ENCODE measurements at regions not wholly inside any gene's neighbourhood (a gene's known extent, or its start where the extent isn't known, plus 50 kb on each side); places are given as distances from the start of the nearest gene placed in this dataset.

- TF ChIP-seq, protein P1, sequence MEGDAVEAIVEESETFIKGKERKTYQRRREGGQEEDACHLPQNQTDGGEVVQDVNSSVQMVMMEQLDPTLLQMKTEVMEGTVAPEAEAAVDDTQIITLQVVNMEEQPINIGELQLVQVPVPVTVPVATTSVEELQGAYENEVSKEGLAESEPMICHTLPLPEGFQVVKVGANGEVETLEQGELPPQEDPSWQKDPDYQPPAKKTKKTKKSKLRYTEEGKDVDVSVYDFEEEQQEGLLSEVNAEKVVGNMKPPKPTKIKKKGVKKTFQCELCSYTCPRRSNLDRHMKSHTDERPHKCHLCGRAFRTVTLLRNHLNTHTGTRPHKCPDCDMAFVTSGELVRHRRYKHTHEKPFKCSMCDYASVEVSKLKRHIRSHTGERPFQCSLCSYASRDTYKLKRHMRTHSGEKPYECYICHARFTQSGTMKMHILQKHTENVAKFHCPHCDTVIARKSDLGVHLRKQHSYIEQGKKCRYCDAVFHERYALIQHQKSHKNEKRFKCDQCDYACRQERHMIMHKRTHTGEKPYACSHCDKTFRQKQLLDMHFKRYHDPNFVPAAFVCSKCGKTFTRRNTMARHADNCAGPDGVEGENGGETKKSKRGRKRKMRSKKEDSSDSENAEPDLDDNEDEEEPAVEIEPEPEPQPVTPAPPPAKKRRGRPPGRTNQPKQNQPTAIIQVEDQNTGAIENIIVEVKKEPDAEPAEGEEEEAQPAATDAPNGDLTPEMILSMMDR (IDR thresholded peaks at IDR 0.05) = no peak
- TF ChIP-seq POLR2A (IDR thresholded peaks at IDR 0.05) = no peak
Measured at GRCh38 chr2:20149703-20150030, 75.3 kb downstream of the SDC1 start.

Data from testis (tissue), 2 donors.